Activated gamma-delta T cell treated with Interleukin-2 at 50 U/mL for 16 hours (primary cell): ENCODE measurements at regions not wholly inside any gene's neighbourhood (a gene's known extent, or its start where the extent isn't known, plus 50 kb on each side); places are given as distances from the start of the nearest gene placed in this dataset.

Source experiments
- DNase-seq: peaks from one replicate; pipeline ENCODE4 v3.0.0-alpha.2; 2020

- DNase-seq: no peak
Measured at GRCh38 chr12:93163260-93164036, 214.3 kb upstream of the NUDT4 start.

GRCh38 chr12:93164103-93164880, 213.4 kb upstream of the NUDT4 start:
- no peak for DNase-seq

DNA sequence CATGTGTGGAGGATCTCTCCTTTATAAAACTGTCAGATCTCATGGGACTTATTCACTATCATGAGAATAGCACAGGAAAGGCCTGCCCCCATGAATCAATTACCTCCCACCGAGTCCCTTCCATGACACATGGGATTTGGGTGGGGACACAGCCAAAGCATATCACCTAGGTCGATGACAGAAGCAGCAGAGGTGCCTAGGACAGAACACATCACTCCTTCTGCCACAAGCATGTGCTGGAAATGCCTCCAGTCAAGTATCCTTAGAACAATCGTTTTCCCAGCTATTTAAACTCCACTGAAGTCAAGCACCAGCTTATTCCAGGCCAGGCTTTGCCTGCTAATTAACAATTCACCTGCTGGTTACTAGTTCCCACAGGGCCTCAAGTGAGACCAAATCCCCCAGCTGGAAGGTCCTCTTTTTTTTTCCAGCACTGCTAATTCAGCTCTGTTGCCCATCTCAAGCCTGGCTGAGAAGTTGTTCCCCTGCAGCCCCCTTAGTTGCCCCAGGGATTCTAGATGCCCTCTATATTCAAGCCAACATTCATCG, 212.3 kb upstream of the NUDT4 start:
- no peak for DNase-seq

DNA sequence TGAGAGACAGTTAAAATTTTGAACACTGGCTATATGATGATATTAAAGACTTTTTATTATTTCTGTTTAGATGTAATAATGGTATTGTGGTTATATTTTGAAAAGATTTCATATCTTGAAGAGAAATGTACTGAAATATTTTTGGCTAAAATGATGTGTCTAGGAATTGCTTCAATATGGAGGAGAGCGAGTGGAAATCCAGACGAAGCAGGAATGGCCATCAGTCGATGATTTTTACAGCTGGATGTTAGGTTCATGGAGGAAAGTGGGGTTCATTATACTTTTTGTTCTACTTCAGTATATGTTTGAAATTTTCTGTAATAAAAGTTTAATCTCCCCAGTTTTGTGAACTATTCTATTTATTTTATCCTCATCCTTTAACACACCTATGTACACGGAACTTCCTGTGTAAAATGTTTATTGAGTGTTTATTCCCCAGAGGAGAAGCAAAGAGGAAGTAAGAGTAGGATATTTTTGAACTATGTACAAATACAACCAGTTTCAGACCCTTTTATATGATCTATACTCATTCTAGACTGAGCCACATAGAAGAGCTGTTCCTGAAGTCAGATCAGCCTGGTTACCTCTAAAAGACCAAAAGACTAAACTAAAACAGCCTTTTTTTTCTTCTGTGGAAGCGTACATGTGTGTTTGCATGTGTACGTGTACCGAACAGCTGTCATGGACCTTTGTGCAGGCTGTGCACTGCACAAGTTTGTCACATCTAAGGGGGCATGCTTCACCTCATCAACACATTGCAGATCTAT, 211.0 kb upstream of the NUDT4 start:
- no peak for DNase-seq

GRCh38 chr12:93167331-93167730, 210.4 kb upstream of the NUDT4 start:
- no peak for DNase-seq

- no peak for DNase-seq
Measured at GRCh38 chr12:93167841-93168492, 209.8 kb upstream of the NUDT4 start.

DNA sequence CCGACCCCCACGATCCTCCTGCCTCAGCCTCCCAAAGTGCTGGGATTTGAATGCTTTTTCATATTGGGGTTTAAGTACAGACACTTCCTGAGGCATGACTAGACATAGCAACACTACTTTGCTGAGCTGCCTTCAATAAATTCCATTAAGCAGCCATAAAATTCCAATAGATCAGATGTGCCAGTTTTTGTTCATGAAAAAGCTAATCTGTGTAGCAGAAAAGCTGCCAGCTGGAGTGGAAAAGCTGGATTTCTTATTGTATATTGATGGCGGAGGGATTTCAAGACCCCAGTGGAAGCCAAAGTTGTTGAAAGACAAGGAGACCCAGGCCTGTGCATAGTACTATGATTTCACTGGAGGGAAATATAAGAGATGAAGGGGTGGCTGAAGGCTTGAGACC, 209.0 kb upstream of the NUDT4 start:
- no peak for DNase-seq

- no peak for DNase-seq
Measured at GRCh38 chr12:93169536-93169935, 208.2 kb upstream of the NUDT4 start.

DNA sequence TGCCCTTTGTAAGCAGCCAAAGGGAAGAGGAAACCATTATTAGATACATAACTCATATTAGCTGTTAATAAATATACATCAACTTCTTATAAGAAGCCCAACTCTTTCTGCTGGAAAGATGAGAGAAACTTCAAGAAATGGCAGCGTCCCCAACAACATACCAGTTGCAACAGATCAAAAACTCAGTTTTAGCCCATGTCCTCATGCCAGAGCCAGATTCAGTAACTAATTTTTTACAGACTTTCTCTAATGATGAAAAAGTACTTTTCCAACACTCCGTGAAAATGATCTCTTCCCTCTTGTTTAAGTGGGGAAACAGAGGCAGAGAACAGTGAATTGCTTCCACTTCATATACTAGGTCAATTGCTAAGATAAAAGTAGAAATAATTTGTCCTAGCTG, 206.8 kb upstream of the NUDT4 start:
- no peak for DNase-seq

GRCh38 chr12:93173178-93173957, 204.4 kb upstream of the NUDT4 start:
- DNase-seq: no peak

- no peak for DNase-seq
Measured at GRCh38 chr12:93174048-93174447, 203.7 kb upstream of the NUDT4 start.

DNA sequence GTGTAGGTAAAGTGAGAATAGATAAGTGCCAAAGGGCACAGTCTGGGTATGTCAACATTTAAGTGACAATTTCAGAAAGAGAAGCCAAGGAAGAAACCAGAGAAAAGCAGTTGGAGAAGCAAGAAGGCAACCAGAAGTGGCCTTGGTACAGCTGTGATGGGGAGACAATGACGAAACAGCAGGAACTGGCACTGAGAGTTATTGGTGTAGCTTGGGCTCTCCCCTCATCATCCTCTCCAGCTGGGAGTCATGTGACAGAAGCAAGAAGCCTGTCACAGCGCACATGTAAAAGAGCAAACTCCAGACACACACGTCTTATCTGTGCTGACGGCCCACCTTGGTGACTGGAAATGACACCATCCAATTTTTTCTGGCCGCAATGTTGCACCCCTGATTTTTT, 203.3 kb upstream of the NUDT4 start:
- DNase-seq: no peak

DNA sequence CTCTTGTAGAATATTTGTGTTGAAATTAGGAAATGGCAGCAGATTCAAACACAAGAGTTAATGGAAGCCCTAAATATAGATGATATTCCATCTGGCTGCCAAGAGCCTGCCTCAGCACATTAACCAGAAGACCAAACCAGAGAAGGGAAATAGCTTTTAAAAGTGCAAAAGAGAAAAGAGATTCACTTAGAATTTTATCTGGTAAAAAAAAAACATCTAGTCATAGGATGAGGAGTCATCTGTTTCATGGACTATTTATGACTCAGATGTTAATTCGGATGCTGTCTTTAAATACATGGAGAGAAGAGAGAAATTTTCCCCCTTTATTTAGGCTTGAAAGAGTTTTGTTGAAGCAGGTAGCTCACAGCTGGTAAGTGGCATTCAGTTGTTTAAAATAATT, 201.6 kb upstream of the NUDT4 start:
- no peak for DNase-seq

GRCh38 chr12:93176610-93177126, 201.1 kb upstream of the NUDT4 start:
- no peak for DNase-seq

DNA sequence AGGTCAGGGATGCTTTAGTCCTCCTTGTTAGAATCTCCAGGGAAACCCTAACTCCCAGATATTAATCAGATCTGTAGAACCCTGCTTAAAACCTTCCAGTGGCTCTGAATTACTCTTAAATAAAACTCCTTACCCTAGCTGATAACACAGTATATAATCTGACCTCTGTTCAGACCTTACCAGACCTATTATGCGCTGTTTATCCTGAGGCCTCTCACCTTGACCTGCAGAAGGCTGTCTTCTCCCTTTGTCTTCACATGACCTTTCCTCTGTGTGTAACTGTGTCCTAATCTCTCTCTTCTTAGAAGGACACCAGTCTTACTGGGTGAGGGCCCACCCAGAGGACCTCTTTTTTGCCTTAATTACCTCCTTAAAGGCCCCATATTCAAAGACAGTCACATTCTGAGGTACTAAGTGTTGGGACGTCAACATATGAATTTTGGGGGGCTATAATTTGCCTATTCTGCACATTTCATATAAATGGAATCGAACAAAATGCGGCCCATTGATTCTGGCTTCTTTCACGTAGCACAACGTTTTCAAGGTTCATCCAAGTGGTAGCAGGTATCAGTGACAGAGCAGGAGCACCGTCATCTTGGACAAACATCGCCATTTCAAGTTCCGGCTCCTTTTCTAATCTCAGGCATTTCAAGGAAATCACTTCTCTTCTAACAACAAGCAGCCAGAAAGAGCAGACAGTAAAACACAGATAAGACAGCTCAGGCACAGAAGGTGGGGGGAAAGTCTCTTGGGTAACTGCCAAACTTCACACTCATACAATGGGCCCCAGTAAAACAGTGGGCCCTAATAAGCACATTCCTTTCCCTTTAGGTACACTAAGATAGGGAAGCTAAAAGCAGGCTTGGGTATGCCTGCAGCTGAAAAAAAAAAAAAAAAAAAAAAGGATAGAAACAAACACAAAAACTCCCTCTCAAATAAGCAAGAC, 200.2 kb upstream of the NUDT4 start:
- DNase-seq: no peak

- no peak for DNase-seq
Measured at GRCh38 chr12:93178154-93178878, 199.4 kb upstream of the NUDT4 start.

GRCh38 chr12:93179792-93180191, 197.9 kb upstream of the NUDT4 start:
- DNase-seq: no peak

GRCh38 chr12:93180566-93180965, 197.2 kb upstream of the NUDT4 start:
- DNase-seq: no peak

DNA sequence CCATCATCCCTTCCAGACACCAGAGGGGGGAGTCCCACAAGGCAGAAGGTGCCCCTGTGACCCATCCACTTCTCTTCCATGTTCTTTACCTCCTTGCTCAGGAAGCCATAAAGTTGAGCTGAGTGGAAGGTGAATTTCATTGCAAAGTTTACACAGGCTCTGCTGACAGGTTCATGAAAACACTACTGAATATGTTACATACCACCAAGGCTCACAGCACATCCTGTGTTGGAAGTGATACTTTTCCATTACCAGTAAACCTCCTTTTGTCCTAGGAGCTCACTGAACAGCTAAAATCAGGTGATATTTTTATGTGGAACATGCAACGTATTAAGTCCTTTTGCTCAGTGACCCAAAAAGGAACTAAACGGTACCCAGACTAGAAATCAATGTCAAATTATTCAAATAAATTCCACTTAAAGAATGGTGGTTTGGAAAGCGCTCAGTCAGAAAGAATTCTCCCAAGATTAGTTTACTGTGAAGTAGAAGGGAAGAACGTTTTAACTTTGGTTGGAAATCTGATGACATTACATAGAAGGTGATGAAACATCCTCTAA, 196.2 kb upstream of the NUDT4 start:
- DNase-seq: no peak
